GM23338 (cell line): ENCODE measurements at regions not wholly inside any gene's neighbourhood (a gene's known extent, or its start where the extent isn't known, plus 50 kb on each side); places are given as distances from the start of the nearest gene placed in this dataset.

Experiments
- ATAC-seq: fragments of 200-7000 bp; cut with Tn5 transposase; 3 replicates; pipeline ENCODE4 v1.9.1; 2020
- DNase-seq: peaks from one replicate; pipeline ENCODE4 v3.0.0-alpha.2; 2015; ENCODE audit warnings: low spot score
- H2AFZ ChIP-seq: fragments of 200-600 bp; sonication (generic); 2 replicates; pipeline ENCODE4 v1.8.0; 2016; ENCODE audit warnings: antibody characterized with exemption, mild to moderate bottlenecking, moderate library complexity
- H3F3A ChIP-seq: fragments of 200-600 bp; sonication (generic); replicated peaks from 2 replicates; pipeline ENCODE4 v1.8.0; 2017; ENCODE audit warnings: antibody characterized with exemption, mixed run types, low read depth
- H3K27ac ChIP-seq: fragments of 200-600 bp; sonication (generic); 2 replicates; pipeline ENCODE4 v1.6.1; 2016; ENCODE audit warnings: low read depth
- H3K27me3 ChIP-seq: fragments of 200-600 bp; sonication (generic); 2 replicates; pipeline ENCODE4 v1.8.0; 2016; ENCODE audit warnings: mild to moderate bottlenecking, mixed run types, moderate library complexity; ENCODE audit not compliant: insufficient read depth
- H3K36me3 ChIP-seq: fragments of 200-600 bp; sonication (generic); 2 replicates; pipeline ENCODE4 v1.8.0; 2016; ENCODE audit warnings: mild to moderate bottlenecking; ENCODE audit not compliant: insufficient read depth
- H3K4me1 ChIP-seq: fragments of 200-600 bp; sonication (generic); 2 replicates; pipeline ENCODE4 v1.8.0; 2016; ENCODE audit warnings: mild to moderate bottlenecking, moderate library complexity; ENCODE audit not compliant: insufficient read depth
- H3K4me2 ChIP-seq: fragments of 200-600 bp; sonication (generic); 2 replicates; pipeline ENCODE4 v1.7.1; 2017; ENCODE audit warnings: mixed run types
- H3K4me3 ChIP-seq: fragments of 200-600 bp; sonication (generic); 2 replicates; pipeline ENCODE4 v1.6.1; 2016; ENCODE audit warnings: mixed run types
- H3K79me2 ChIP-seq: fragments of 200-600 bp; sonication (generic); replicated peaks from 2 replicates; pipeline ENCODE4 v1.8.0; 2017; ENCODE audit warnings: mild to moderate bottlenecking; ENCODE audit not compliant: insufficient read depth
- H3K9me2 ChIP-seq: fragments of 200-600 bp; sonication (generic); 2 replicates; pipeline ENCODE4 v1.8.0; 2017; ENCODE audit not compliant: insufficient read depth
- H4K20me1 ChIP-seq: fragments of 200-600 bp; sonication (generic); replicated peaks from 2 replicates; pipeline ENCODE4 v1.8.0; 2017; ENCODE audit warnings: mild to moderate bottlenecking; ENCODE audit not compliant: insufficient read depth
- H3K27ac Mint-ChIP-seq: 2 replicates; pipeline ENCODE4 v1.8.0; 2020; ENCODE audit warnings: inconsistent platforms, mild to moderate bottlenecking, moderate library complexity, mixed read lengths
- H3K27me3 Mint-ChIP-seq: 3 replicates; pipeline ENCODE4 v1.8.0; 2022; ENCODE audit warnings: low read depth, mild to moderate bottlenecking, moderate library complexity, mixed read lengths, inconsistent platforms; ENCODE audit not compliant: insufficient read depth, poor library complexity
- H3K36me3 Mint-ChIP-seq: 3 replicates; pipeline ENCODE4 v1.8.0; 2021; ENCODE audit warnings: low read depth, mild to moderate bottlenecking, inconsistent platforms, moderate library complexity, mixed read lengths
- H3K4me1 Mint-ChIP-seq: 3 replicates; pipeline ENCODE4 v1.8.0; 2020; ENCODE audit warnings: mild to moderate bottlenecking, inconsistent platforms, mixed read lengths
- H3K4me3 Mint-ChIP-seq: 3 replicates; pipeline ENCODE4 v1.8.0; 2021; ENCODE audit warnings: moderate library complexity, mild to moderate bottlenecking, inconsistent platforms, mixed read lengths
- H3K9me3 Mint-ChIP-seq: 3 replicates; pipeline ENCODE4 v1.8.0; 2020; ENCODE audit warnings: moderate library complexity, mild to moderate bottlenecking, inconsistent platforms, mixed read lengths
- CREB1 ChIP-seq: fragments of 250-450 bp; sonication (Bioruptor Pico); IDR thresholded peaks from 2 replicates; pipeline ENCODE4 v1.5.0; 2020; ENCODE audit warnings: low read depth, mild to moderate bottlenecking, moderate library complexity
- EZH2 ChIP-seq: fragments of 200-600 bp; sonication (generic); IDR thresholded peaks from one replicate; pipeline ENCODE4 v1.8.0; 2017; ENCODE audit warnings: antibody characterized with exemption, mild to moderate bottlenecking, low read depth; ENCODE audit not compliant: unreplicated experiment
- JUNB ChIP-seq: IDR thresholded peaks from one replicate; pipeline ENCODE4 v1.6.1; 2016; ENCODE audit warnings: antibody characterized with exemption; ENCODE audit not compliant: unreplicated experiment
- POLR2AphosphoS5 ChIP-seq: IDR thresholded peaks from 2 replicates; pipeline ENCODE4 v1.6.1; 2016; ENCODE audit warnings: antibody characterized with exemption, low read depth
- STAT1 ChIP-seq: IDR thresholded peaks from one replicate; pipeline ENCODE4 v1.6.1; 2016; ENCODE audit warnings: antibody characterized with exemption; ENCODE audit not compliant: unreplicated experiment
- ZNF331 ChIP-seq: fragments of 250-450 bp; sonication (Bioruptor Pico); IDR thresholded peaks from 2 replicates; pipeline ENCODE4 v1.5.0; 2020; ENCODE audit warnings: low read depth, mild to moderate bottlenecking, moderate library complexity
- TF ChIP-seq, protein P1 (sequence below): IDR thresholded peaks from 2 replicates; pipeline ENCODE4 v1.6.1; 2016; ENCODE audit warnings: antibody characterized with exemption
- TF ChIP-seq, protein P2 (sequence below): fragments of 250-450 bp; sonication (Bioruptor Pico); IDR thresholded peaks from 2 replicates; pipeline ENCODE4 v1.5.0; 2020; ENCODE audit warnings: mild to moderate bottlenecking, moderate library complexity
- TF ChIP-seq, protein P3 (sequence below), 2 experiments: fragments of 200-600 bp in 1 of 2; sonication (generic) in 1 of 2; conservative IDR thresholded peaks; 2 replicates each; pipeline versions ENCODE4 v1.5.1 to v1.6.1; 2016 to 2017; ENCODE audit warnings: antibody characterized with exemption in 2 of 2, low read depth in 2 of 2, mild to moderate bottlenecking in 2 of 2, moderate library complexity in 1 of 2

DNA sequence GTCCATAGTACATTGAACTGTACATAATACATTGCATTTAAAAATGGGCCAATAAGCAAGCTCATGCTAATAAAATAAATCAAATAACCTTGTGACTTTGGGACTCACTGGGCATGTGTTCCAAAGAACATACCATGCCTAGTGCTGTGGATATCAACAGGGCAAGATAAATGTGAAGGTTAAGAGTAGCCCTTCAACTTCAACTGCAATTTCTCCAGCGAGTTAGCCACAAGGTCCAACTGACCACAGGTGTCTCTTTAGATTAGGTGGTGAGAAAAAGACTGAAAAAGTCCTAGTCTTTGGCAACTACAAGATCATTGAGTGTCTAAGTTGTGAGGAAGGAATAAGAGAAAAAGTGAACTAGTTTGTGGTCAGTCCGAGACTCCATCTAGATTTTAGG is 78.3 kb upstream of the ATP11B start:
- H3F3A ChIP-seq: no peaks in the 10 kb centered on the region
- no peak overlapping the region for H3K27ac ChIP-seq
- H3K9me2 ChIP-seq: no peaks in the 10 kb centered on the region
- peaks cover 10% of the 10 kb centered on the region for H3K4me1 Mint-ChIP-seq
- H3K4me2 ChIP-seq: no peak overlapping the region
- H3K27me3 Mint-ChIP-seq: peaks cover 3% of the 10 kb centered on the region
- no peaks in the 10 kb centered on the region for H3K36me3 ChIP-seq
- no peak overlapping the region for H3K4me3 ChIP-seq
- H3K27ac Mint-ChIP-seq: no peak overlapping the region
- H3K4me1 ChIP-seq: no peaks in the 10 kb centered on the region
- H2AFZ ChIP-seq: no peak overlapping the region
- H3K79me2 ChIP-seq: no peaks in the 10 kb centered on the region
- no peaks in the 10 kb centered on the region for H3K36me3 Mint-ChIP-seq
- no peaks in the 10 kb centered on the region for H4K20me1 ChIP-seq
- no peaks in the 10 kb centered on the region for H3K9me3 Mint-ChIP-seq
- no peaks in the 10 kb centered on the region for H3K27me3 ChIP-seq
- ATAC-seq (no peak), DNase-seq (no peak)
- no peak overlapping the region for H3K4me3 Mint-ChIP-seq
- no peak for TF ChIP-seq POLR2AphosphoS5
- TF ChIP-seq JUNB: no peak
- TF ChIP-seq STAT1: no peak

DNA sequence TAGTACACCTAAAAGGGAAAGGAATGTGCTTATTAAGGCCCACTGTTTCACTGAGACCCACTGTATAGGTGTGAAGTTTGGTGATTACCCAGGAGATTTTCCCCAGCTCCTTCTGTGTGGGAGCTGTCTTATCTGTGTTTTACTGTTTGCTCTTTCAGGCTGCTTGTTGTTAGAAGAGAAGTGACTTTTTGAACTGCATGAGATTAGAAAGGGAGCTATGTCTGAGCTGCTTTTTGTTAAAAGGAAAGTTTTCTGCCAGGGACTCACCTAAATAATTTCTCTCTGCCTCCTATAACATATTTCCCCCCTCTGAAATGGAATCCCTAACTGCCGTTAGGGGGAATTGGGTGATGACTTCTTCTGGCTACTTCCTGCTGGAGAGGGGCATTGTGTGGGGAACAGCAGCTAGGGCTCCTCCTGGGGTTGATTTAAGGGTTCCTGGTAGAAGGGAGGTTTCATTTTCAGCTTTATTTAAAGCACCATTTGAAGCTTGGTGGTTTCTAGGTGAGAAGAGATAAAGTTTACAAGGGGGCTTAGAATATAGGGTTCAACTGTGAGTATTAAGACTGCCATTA is 77.1 kb upstream of the ATP11B start:
- H4K20me1 ChIP-seq: no peaks in the 10 kb centered on the region
- no peaks in the 10 kb centered on the region for H3K27me3 ChIP-seq
- H3K4me1 ChIP-seq: no peaks in the 10 kb centered on the region
- ATAC-seq: peak; percentile 59
- H3K4me3 ChIP-seq: no peak overlapping the region
- no peaks in the 10 kb centered on the region for H3F3A ChIP-seq
- H3K79me2 ChIP-seq: no peaks in the 10 kb centered on the region
- no peaks in the 10 kb centered on the region for H3K9me2 ChIP-seq
- Mint-ChIP-seq H3K27me3 (peaks cover 3% of the 10 kb centered on the region), H3K4me1 (peaks cover 10% of the 10 kb centered on the region), H3K9me3 (no peaks in the 10 kb centered on the region), H3K4me3 (no peak overlapping the region), H3K36me3 (no peaks in the 10 kb centered on the region), H3K27ac (peak overlapping the region; percentile 41)
- H3K36me3 ChIP-seq: no peaks in the 10 kb centered on the region
- H3K4me2 ChIP-seq: no peak overlapping the region
- H3K27ac ChIP-seq: no peak overlapping the region
- no peak for TF ChIP-seq ZNF331 (CRISPR knock-in tag)
- no peak for TF ChIP-seq EZH2
- TF ChIP-seq JUNB: no peak
- TF ChIP-seq, protein P1, sequence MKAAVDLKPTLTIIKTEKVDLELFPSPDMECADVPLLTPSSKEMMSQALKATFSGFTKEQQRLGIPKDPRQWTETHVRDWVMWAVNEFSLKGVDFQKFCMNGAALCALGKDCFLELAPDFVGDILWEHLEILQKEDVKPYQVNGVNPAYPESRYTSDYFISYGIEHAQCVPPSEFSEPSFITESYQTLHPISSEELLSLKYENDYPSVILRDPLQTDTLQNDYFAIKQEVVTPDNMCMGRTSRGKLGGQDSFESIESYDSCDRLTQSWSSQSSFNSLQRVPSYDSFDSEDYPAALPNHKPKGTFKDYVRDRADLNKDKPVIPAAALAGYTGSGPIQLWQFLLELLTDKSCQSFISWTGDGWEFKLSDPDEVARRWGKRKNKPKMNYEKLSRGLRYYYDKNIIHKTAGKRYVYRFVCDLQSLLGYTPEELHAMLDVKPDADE: no peak
- TF ChIP-seq, protein P2, sequence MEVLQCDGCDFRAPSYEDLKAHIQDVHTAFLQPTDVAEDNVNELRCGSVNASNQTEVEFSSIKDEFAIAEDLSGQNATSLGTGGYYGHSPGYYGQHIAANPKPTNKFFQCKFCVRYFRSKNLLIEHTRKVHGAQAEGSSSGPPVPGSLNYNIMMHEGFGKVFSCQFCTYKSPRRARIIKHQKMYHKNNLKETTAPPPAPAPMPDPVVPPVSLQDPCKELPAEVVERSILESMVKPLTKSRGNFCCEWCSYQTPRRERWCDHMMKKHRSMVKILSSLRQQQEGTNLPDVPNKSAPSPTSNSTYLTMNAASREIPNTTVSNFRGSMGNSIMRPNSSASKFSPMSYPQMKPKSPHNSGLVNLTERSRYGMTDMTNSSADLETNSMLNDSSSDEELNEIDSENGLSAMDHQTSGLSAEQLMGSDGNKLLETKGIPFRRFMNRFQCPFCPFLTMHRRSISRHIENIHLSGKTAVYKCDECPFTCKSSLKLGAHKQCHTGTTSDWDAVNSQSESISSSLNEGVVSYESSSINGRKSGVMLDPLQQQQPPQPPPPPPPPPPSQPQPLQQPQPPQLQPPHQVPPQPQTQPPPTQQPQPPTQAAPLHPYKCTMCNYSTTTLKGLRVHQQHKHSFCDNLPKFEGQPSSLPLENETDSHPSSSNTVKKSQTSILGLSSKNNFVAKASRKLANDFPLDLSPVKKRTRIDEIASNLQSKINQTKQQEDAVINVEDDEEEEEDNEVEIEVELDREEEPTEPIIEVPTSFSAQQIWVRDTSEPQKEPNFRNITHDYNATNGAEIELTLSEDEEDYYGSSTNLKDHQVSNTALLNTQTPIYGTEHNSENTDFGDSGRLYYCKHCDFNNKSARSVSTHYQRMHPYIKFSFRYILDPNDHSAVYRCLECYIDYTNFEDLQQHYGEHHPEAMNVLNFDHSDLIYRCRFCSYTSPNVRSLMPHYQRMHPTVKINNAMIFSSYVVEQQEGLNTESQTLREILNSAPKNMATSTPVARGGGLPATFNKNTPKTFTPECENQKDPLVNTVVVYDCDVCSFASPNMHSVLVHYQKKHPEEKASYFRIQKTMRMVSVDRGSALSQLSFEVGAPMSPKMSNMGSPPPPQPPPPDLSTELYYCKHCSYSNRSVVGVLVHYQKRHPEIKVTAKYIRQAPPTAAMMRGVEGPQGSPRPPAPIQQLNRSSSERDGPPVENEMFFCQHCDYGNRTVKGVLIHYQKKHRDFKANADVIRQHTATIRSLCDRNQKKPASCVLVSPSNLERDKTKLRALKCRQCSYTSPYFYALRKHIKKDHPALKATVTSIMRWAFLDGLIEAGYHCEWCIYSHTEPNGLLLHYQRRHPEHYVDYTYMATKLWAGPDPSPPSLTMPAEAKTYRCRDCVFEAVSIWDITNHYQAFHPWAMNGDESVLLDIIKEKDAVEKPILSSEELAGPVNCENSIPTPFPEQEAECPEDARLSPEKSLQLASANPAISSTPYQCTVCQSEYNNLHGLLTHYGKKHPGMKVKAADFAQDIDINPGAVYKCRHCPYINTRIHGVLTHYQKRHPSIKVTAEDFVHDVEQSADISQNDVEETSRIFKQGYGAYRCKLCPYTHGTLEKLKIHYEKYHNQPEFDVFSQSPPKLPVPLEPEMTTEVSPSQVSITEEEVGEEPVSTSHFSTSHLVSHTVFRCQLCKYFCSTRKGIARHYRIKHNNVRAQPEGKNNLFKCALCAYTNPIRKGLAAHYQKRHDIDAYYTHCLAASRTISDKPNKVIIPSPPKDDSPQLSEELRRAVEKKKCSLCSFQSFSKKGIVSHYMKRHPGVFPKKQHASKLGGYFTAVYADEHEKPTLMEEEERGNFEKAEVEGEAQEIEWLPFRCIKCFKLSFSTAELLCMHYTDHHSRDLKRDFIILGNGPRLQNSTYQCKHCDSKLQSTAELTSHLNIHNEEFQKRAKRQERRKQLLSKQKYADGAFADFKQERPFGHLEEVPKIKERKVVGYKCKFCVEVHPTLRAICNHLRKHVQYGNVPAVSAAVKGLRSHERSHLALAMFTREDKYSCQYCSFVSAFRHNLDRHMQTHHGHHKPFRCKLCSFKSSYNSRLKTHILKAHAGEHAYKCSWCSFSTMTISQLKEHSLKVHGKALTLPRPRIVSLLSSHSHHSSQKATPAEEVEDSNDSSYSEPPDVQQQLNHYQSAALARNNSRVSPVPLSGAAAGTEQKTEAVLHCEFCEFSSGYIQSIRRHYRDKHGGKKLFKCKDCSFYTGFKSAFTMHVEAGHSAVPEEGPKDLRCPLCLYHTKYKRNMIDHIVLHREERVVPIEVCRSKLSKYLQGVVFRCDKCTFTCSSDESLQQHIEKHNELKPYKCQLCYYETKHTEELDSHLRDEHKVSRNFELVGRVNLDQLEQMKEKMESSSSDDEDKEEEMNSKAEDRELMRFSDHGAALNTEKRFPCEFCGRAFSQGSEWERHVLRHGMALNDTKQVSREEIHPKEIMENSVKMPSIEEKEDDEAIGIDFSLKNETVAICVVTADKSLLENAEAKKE (CRISPR knock-in tag): no peak
- no peak for TF ChIP-seq STAT1
- no peak for TF ChIP-seq CREB1 (CRISPR knock-in tag)
- no peak for TF ChIP-seq POLR2AphosphoS5
- TF ChIP-seq, protein P3, sequence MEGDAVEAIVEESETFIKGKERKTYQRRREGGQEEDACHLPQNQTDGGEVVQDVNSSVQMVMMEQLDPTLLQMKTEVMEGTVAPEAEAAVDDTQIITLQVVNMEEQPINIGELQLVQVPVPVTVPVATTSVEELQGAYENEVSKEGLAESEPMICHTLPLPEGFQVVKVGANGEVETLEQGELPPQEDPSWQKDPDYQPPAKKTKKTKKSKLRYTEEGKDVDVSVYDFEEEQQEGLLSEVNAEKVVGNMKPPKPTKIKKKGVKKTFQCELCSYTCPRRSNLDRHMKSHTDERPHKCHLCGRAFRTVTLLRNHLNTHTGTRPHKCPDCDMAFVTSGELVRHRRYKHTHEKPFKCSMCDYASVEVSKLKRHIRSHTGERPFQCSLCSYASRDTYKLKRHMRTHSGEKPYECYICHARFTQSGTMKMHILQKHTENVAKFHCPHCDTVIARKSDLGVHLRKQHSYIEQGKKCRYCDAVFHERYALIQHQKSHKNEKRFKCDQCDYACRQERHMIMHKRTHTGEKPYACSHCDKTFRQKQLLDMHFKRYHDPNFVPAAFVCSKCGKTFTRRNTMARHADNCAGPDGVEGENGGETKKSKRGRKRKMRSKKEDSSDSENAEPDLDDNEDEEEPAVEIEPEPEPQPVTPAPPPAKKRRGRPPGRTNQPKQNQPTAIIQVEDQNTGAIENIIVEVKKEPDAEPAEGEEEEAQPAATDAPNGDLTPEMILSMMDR (conservative IDR thresholded peaks at IDR 0.05; ENCODE audit: low read depth in 2 of 2): no peak
- no peak for DNase-seq
- H2AFZ ChIP-seq: no peak overlapping the region
